Right renal pelvis (tissue), 4 donors: ENCODE measurements at regions not wholly inside any gene's neighbourhood (a gene's known extent, or its start where the extent isn't known, plus 50 kb on each side); places are given as distances from the start of the nearest gene placed in this dataset.

ENCODE experiments used
- DNase-seq, 4 donors: peaks; one replicate each; pipeline ENCODE4 v3.0.0-alpha.2; 2013; ENCODE audit warnings: low read depth in 4 of 4, low spot score in 3 of 4, missing footprints in 1 of 4

DNA sequence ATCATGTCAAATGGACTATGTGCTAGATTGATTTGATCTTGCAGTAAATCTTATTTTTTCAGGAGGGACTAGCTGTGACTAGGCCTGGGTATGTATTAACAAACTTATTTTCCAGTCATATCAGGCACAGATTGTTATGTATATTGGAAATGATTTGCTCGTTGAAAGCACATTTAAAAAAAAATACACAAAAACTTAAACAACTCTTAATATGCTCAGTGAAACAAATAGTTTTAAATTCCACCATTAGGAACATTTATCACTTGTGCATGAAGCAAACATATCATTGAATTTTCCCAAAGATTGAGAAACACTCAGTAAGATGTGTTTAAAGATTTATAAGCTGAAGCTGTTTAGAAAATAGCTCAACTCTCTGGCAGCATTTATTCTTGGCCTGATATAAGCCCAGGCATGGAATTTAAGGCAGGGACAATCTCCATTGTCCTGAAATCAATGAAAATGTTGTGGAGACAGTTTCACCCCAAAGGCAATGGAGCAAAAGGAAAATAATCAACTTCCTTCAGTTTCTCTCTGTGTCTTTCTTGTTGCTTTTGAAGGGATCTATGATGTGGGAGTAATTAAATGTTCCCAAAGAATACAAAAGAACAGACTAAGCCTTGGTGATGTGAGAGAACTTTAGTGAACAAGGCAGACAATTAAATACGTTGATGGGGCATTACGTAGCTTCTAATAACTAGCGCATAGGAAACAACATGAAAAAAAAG, 250.3 kb downstream of the GPR37 start:
- no peak for DNase-seq

DNA sequence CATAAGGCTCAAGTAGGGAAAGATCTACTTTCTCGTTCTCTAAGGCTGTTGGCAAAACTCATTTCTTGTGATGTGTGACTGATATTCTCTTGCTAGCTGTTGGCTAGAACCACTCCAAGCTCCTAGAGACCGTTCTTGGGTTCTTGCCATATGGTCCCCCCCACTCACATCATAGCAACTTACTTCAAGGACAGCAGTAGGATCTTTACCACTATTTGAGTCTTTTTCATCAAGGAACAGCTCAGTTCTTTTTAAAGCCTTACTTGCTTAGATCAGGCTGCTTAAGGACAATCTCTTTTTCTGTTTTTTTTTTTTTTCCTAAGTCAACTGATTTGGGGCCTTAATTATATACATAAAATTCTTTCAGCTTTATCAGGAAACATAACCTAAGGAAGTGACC, 251.1 kb downstream of the GPR37 start:
- DNase-seq, result no peak

DNA sequence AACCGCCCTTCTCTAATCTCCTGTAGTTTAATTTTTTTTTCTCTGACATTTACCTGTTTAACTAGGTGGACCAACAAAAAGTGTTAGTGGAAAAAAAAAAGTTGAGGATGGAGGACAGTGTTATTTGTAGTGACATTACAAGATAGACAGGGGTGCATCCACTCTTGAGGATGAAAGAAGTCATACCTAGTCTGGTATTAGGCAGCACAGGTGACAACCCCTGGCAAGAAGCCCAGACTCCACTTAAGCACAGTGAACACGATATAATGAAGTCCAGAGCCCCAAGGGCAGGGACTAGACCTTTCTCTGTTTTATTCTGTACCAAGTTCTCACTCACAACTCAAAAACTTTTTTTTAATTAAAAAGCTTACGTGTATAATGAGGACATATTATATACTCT, 268.4 kb downstream of the GPR37 start:
- DNase-seq, result no peak

DNA sequence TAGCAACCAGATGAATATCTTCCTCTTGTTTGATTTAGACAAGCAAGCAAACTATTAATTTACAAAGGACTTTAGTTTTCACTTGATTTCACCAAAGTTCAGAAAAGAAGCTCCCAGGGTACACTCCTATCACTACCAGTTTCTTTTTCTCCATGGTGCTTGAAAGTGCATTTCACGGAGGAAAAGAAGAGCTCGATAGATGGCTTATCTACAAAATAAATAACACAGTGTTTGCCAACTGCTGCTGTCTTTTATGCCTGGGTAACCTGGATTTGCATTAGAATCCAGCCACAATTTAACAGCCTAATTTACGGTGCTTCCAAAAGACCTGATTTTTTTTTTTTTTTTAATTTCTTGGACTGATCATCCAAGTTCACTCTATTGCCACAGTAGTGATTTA, 275.7 kb downstream of the GPR37 start:
- no peak for DNase-seq

DNA sequence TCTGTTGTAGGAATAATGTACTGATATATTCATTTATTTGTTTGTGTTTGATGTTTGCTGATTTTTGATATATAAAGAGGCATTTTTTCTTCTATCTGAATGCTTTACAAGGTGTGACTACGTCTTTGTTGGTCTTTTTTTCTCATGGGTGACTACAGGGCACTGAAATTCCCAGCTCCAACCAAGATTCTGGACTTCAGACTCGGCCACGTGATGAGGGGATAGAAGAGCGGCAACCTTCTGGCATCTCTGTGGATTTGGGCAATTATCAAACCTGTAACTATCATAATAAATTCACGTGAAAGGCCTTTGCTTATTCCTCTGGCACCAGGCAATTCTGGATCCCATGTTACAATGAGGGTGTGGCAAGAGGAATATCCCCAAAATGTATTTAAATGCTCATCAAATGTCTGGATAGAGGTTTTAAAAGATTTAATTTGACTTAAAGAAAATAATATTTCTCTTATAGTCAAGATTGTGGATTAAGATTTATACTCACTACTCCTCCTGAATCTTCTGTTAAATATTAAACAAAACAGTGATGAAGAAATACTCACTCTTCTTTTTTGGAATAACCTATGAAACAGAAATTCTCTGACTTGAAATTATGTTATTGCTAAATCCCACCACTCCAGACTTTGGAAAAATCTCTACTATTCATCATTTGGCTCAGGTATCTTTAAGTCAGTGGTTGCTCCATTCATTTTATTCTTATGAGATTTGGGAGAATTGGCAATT, 276.3 kb downstream of the GPR37 start:
- no peak for DNase-seq

DNA sequence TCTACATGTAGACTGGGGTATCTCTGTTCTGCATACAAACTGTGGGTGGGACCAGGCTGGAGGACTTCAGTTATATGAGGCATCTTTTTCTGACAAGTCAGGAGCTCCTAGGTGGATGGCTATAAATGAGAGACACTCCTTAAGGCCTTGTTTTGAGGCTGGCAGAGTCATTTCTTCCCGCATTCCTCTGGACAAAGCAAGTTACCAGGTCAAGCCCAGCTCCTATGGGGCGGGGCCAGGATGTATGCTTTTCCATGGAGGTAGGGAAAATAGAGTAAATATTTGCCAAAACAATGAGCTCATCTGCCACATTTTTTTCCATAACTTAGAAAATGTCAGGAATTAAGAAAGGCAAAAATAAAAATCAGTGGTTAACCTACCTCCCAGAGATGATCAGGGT, 283.4 kb downstream of the GPR37 start:
- DNase-seq, result no peak

DNA sequence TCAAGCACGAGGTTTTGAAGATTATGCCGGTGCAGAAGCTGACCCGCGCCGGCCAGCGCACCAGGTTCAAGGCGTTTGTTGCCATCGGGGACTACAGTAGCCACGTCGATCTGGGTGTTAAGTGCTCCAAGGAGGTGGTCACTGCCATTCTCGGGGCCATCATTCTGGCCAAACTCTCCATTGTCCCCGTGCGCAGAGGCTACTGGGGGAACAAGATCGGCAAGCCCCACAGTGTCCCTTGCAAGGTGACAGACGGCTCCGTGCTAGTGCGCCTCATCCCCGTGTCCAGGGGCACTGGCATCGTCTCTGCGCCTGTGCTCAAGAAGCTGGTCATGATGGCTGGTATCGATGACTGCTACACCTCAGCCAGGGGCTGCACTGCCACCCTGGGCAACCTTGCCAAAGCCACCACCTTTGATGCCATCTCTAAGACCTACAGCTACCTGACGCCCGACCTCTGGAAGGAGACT, 284.7 kb downstream of the GPR37 start:
- no peak for DNase-seq

DNA sequence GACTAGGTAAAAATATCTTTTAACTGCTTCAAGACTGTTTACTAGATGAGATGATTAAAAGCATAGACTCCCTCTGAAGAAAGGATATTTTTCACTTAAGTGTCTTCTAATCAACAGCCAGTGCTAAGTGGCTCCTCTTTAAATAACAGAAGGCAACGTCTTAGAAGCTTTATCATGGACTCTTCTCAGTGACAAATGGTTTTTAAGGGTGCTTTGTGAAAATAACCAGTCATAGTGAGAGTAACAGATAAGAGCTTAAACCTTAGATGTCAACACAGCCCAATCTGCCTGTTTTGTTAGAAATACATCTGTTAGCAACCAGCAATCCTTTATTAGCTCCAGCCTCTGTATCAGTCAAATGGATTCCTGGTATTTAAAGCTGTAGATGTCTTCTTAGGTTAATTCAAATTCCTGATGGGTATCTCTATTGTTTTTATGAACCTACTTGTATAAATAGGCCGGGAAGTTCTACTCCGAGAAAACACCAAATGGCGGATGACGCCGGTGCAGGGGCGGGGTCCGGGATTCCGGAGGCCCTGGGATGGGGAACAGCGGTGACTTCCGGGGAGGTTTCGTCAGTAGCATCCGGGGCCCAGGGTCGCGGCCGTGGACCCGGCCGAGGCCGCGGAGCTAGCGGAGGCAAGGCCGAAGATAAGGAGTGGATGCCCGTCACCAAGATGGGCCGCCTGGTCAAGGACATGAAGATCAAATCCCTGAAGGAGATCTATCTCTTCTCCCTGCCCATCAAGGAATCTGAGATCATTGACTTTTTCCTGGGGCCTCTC, 285.4 kb downstream of the GPR37 start:
- DNase-seq, result no peak

DNA sequence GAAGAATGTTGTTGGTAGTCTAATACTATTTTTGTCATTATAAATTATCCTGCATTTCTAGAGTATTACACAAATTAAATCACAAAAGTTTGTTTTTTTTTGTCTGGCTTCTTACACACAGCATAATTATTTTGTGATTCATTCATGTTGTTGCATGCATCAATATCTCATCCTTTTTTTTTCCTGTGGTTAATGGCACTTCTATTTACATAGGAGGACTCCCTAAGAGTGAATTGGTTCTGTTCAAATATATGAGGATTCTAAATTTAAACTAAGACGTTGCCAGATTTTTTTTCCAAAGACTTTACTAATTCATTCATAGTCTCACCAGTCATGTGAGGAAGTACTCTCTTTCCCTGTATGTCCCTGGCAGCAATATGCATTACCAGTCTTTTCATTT, 303.3 kb downstream of the GPR37 start:
- no peak for DNase-seq

DNA sequence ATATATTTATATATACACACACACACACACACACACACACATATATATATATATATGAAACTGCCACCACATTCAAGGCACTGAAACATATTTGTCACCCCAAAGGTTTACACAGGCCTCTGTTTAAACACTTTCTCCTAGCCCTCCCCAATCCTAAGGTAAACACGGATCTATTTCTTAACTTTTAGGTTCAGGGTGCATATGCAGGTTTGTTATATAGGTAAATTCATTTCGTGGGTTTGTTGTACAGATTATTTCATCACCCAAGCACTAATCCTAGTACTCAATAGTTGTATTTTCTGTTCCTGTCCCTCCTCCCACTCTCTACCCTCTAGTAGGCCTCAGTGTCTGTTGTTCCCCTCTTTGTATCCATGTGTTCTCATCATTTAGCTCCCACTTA, 305.0 kb downstream of the GPR37 start:
- DNase-seq, result no peak

DNA sequence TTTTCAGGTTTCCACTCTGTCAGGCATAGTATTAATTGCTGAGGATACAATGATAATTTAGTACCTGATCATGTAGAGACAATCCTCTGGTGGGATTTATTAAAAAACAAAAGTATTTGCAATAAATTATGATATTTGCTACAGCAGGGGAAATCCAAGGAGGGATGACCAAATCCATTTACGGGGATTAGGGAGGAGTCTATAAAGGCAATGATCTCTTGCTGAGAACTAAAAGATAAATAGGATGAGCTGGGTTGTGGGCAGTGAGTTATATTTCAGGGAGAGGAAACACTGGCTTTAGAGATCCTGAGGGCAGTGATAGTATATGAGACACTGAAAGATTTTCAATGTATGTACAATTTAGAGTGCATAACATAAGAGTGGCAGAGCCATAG, 305.5 kb downstream of the GPR37 start:
- no peak for DNase-seq

DNA sequence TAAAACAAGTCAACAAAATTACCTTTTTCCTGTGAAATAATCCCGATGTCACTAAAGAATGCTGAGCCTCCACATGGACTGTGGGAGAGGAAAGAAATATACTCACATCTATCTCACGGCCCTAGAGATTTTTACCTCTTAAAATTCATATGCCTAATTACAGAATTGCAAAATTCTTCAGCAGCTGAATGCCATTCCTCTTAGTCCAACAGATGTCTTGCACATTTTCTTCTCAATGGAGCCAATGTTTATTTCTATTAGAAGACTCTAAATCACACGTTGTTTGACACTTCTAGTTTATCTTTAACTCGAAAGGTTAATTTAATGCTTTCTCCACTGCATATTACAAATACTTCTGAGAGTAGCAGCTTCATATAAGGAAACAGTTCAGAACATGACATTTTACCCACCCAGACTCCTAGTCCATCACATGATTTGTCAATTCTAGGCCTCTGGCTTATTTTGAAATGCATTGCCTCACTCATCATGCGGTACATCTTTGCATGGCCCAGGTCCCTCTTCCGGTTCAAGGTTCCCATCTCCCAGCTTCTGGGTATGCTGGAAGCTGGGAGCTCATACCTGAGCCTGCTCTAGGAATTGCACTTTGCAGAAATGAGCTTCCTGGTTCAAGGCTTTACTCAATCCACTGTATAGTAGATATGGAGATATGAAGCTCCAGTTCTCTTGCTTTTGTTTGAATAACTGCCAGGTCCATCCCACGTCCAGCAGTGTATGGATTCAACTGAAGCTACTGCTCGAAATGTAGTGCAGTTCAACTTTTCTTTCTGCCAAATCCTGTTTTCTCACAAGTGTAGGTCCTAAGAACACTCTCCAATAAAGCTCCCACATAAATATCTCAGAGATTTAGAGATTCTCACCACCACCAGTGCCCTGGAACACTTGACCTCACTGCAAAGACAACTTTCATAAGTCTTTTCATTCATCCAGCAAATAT, 306.2 kb downstream of the GPR37 start:
- peak in 3 of 4 donors; percentile 9 to 36 (median 22) for DNase-seq

DNA sequence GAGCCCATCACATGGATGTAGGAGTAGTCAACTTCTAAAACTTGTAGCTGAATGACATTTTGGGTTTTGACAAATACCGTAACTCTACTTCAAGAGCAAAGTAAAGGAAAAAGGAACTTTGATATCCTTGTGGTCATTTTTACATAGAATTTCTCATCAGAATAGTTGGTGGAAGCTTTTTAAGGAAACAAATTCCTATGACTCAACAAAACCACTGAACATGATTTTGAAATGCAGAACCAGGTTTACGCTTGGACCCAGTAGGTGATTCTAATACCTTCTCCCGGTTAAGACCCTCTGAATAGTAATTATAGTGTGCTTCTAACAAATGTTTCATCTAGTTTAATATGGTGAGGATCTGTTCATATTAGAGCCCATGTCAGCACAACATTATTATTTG, 307.8 kb downstream of the GPR37 start:
- no peak for DNase-seq

DNA sequence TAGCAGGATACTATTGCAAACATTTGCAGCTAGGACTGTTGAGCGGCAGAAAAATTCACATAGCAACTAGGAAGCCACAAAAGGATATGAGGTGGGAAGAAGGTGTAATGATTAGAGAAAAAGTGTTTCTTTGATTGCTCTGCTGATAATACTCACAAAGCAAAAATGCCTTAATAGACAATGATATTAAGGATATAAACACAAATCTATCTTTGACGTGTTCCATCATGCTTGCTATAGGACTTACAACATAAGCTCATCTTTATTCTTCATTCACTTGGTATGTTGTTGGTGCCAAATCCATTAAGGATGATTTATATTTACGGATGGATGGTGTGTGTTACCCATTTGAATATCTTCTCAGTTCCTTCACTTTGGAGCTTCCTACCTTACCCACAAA, 309.3 kb downstream of the GPR37 start:
- DNase-seq, result no peak

DNA sequence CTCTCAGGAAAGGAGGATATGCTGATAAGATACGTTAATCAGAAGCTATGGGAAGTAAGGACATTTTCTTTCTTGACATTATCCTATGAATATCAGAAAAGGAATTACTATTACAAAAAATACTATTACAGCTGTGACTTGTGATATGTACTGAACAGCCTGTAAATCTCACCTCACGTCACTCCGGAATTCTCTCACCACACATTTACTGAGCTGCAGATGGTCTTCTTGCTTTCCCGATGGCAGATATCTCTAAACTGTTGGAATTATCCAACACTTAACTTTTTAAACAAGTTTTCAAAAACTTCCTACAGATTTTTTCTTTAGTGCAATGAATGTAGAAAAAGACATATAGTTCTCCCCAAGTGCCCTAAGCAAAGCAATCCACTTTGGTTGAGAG, 313.4 kb downstream of the GPR37 start:
- DNase-seq, result no peak

DNA sequence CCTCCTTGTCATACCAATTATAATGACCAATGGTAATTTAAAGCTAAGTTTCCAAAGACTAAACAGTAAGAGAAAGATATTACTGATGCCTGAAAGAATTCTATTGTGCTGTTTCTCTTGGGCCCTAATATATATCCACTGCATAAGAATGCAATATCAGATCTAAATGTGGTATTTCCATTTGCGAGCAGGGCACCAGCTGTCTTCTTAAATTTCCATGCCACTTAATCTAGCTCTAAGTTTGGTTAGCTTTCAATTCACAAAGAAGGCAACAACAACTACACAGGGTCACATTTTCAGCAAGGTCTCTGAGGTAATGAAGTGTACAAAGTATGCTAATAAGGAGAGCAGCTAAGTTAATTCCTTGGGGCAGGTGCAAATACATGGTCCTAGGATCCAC, 315.7 kb downstream of the GPR37 start:
- DNase-seq, result no peak

DNA sequence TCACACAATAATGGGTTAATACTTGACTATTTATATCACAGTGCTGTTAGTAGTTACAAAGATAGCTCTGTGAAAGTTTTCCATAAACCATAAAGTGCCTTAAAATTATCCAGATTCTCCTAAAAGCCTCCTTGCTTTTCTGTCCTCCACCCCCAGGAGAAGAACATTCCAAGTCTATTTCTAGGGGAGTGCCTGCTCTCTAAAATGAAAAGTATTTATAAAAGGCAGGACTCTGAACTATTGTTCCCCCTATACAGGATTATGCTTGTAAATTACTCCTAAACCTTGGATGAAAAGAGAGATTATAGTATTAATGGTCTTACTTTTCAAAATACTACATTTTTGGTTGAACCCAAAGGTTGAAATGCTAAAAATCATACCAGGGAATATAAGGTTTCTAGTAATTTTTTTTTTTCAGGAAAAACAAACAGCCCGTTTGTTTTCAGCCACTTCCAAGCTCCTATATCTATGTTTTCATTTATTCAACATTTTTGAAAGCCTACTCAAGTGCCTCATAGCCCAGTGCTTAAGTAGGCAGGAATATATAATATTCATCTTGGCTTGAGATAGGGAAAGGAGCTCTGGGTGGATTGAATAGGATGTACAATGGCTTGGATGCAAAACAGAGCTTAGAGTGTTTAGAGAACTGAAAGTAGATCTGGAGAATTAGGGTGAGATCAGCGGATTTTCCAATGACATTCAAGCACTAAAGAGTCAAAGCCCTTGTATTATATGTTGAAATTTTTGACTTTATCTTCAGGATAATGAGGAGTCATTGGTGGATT, 320.7 kb downstream of the GPR37 start:
- no peak for DNase-seq

DNA sequence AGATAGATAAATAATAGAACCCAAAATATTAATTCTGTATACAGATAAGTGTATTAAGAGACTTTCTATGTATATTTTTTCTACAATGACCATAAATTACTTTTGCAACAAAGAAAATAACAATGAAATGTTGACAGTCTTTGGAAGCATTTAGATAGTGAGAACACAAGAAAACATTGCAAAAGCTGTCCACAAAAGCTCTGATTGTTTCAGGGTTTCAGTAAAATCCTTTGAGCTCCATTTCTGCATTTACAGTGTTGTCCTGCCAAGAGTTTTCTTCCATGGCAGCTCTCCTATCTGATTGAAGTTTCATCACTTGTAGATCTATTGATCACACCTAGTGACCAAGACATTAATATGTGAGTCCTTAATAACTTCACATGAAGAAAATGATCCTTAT, 321.8 kb downstream of the GPR37 start:
- DNase-seq, result no peak

DNA sequence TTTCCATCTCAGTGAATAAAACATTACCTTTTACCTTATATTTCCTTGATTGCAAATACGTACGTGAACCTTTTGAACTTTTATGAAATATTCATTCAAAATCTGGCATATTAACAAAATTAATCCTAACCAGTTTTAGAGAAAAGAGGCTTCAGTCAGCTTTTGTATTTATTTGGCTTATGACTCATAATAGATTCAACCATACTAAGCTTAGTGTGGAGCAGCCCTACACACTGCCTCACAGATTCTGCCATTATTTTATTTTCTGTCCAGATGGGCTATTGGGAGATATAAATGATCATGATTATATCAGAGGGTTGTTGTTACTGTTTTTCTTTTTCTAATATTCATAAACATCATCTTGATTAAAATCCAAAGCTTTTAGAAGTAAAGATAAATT, 325.5 kb downstream of the GPR37 start:
- no peak for DNase-seq
